ENCODE measurements at regions not wholly inside any gene's neighbourhood (a gene's known extent, or its start where the extent isn't known, plus 50 kb on each side); places are given as distances from the start of the nearest gene placed in this dataset.

DNA sequence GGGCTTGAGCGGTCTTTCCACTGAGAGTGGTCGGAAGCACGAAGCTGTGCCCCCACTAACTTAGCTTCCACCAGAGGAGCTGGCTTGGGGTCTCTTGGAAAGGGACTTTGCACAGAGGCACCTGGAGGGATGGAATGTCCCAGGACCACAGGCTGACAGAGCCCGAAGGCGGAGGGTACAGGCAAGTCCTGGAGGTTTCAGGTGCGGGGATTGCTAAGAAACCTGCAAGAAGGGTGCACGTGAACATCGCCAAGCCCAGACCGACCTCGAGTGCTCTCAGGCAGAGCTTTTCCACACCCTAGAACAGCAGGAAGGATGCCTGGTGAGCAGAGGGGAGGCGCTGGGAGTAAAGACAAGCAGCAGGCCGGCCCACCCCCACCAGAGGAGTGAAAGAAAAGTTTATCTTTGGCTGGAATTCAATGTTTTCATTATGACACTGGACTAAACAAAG is 61.6 kb downstream of the SERPINA3 start:
- no peak overlapping the region for H3K4me2 ChIP-seq (ENCODE audit: low read length)
- no peaks in the 10 kb centered on the region for H4K20me1 ChIP-seq (ENCODE audit: control insufficient read depth, insufficient read depth, low read depth, low read length)
- no peaks in the 10 kb centered on the region for H3K9me3 ChIP-seq (ENCODE audit: control insufficient read depth, insufficient read depth, low read length)
- no peaks in the 10 kb centered on the region for H3K4me1 ChIP-seq (ENCODE audit: control insufficient read depth, low read length)
- no peak overlapping the region for H3K27ac ChIP-seq (ENCODE audit: low read depth, low read length)
- no peaks in the 10 kb centered on the region; the same call in 1 of the 2 replicates for H3K27me3 ChIP-seq (ENCODE audit: control insufficient read depth, low read length)
- H3K79me2 ChIP-seq (ENCODE audit: control insufficient read depth, low read length), result no peaks in the 10 kb centered on the region
- H3F3A ChIP-seq (ENCODE audit: control insufficient read depth, insufficient read depth), result no peaks in the 10 kb centered on the region
- TF ChIP-seq, protein P1, sequence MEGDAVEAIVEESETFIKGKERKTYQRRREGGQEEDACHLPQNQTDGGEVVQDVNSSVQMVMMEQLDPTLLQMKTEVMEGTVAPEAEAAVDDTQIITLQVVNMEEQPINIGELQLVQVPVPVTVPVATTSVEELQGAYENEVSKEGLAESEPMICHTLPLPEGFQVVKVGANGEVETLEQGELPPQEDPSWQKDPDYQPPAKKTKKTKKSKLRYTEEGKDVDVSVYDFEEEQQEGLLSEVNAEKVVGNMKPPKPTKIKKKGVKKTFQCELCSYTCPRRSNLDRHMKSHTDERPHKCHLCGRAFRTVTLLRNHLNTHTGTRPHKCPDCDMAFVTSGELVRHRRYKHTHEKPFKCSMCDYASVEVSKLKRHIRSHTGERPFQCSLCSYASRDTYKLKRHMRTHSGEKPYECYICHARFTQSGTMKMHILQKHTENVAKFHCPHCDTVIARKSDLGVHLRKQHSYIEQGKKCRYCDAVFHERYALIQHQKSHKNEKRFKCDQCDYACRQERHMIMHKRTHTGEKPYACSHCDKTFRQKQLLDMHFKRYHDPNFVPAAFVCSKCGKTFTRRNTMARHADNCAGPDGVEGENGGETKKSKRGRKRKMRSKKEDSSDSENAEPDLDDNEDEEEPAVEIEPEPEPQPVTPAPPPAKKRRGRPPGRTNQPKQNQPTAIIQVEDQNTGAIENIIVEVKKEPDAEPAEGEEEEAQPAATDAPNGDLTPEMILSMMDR (IDR thresholded peaks at IDR 0.05; ENCODE audit: low read depth, low read length, poor library complexity, severe bottlenecking), result no peak
- TF ChIP-seq EZH2phosphoT487 (IDR thresholded peaks at IDR 0.05; ENCODE audit: borderline replicate concordance, low read length), result no peak
- no peaks in the 10 kb centered on the region for H3K9me2 ChIP-seq (replicated peaks; ENCODE audit: control insufficient read depth, low read length)
- H3K4me3 ChIP-seq (ENCODE audit: low read length), result no peak overlapping the region
- H3K36me3 ChIP-seq (ENCODE audit: control insufficient read depth, low read length), result no peaks in the 10 kb centered on the region
